Liver (tissue), 8 donors: ENCODE measurements at regions not wholly inside any gene's neighbourhood (a gene's known extent, or its start where the extent isn't known, plus 50 kb on each side); places are given as distances from the start of the nearest gene placed in this dataset.
A peak's percentile ranks its signal among the peaks of the same experiment; 100 is the strongest.

Experiments
- DNase-seq: peaks from one replicate; pipeline ENCODE4 v3.0.0-alpha.2; 2017; ENCODE audit warnings: low spot score
- H3K27ac ChIP-seq, 2 donors: one replicate each; pipeline ENCODE4 v1.7.0; 2013; ENCODE audit warnings: inconsistent platforms in 2 of 2, low read length in 2 of 2, control low read depth in 1 of 2, low read depth in 1 of 2, mild to moderate bottlenecking in 1 of 2
- H3K27me3 ChIP-seq, 4 donors: one replicate each; pipeline versions ENCODE4 v1.6.1 to v1.7.0; 2013; ENCODE audit warnings: low read length in 3 of 4, inconsistent platforms in 1 of 4, mild to moderate bottlenecking in 1 of 4, moderate library complexity in 1 of 4; ENCODE audit not compliant: control insufficient read depth in 4 of 4, insufficient read depth in 4 of 4
- H3K36me3 ChIP-seq, 4 donors: one replicate each; pipeline versions ENCODE4 v1.6.1 to v1.7.0; 2013; ENCODE audit warnings: low read length in 3 of 4, mild to moderate bottlenecking in 3 of 4, low read depth in 1 of 4, moderate library complexity in 1 of 4; ENCODE audit not compliant: control insufficient read depth in 4 of 4, insufficient read depth in 3 of 4
- H3K4me1 ChIP-seq, 4 donors: one replicate each; pipeline versions ENCODE4 v1.6.1 to v1.7.0; 2013; ENCODE audit warnings: low read length in 3 of 4, mild to moderate bottlenecking in 3 of 4, moderate library complexity in 1 of 4; ENCODE audit not compliant: control insufficient read depth in 4 of 4, insufficient read depth in 4 of 4
- H3K4me3 ChIP-seq, 3 donors: one replicate each; pipeline versions ENCODE4 v1.6.1 to v1.7.0; 2013; ENCODE audit warnings: low read length in 3 of 3, control low read depth in 1 of 3, low read depth in 1 of 3, mild to moderate bottlenecking in 1 of 3
- H3K9ac ChIP-seq, 2 donors: one replicate each; pipeline ENCODE4 v1.7.0; 2013; ENCODE audit warnings: low read length in 2 of 2, mild to moderate bottlenecking in 2 of 2, moderate library complexity in 2 of 2, control low read depth in 1 of 2, low read depth in 1 of 2
- H3K9me3 ChIP-seq, 4 donors: one replicate each; pipeline versions ENCODE4 v1.6.1 to v1.7.0; 2013; ENCODE audit warnings: low read length in 3 of 4; ENCODE audit not compliant: control insufficient read depth in 4 of 4
- ATF3 ChIP-seq: IDR thresholded peaks from 2 replicates; pipeline ENCODE4 v1.6.1; 2016; ENCODE audit warnings: antibody characterized with exemption
- CTCF ChIP-seq: fragments of 150-350 bp; IDR thresholded peaks from 2 replicates; pipeline ENCODE4 v1.5.1; 2017; ENCODE audit warnings: improper control_type of control experiment, low read depth, low read length; ENCODE audit not compliant: missing input control
- EGR1 ChIP-seq, 2 donors: IDR thresholded peaks; 2 replicates each; pipeline ENCODE4 v1.6.1; 2016 to 2018; ENCODE audit warnings: antibody characterized with exemption in 2 of 2, low read depth in 2 of 2
- FOXA2 ChIP-seq: IDR thresholded peaks from 2 replicates; pipeline ENCODE4 v1.6.1; 2016; ENCODE audit warnings: antibody characterized with exemption
- GABPA ChIP-seq, 2 donors: IDR thresholded peaks in 1 of 2; conservative IDR thresholded peaks in 1 of 2; 2 replicates each; pipeline ENCODE4 v1.6.1; 2016; ENCODE audit warnings: antibody characterized with exemption in 2 of 2, mild to moderate bottlenecking in 1 of 2, moderate library complexity in 1 of 2
- HNF4A ChIP-seq, 2 donors: conservative IDR thresholded peaks; 2 replicates each; pipeline ENCODE4 v1.6.1; 2016; ENCODE audit warnings: antibody characterized with exemption in 2 of 2, mild to moderate bottlenecking in 2 of 2
- HNF4G ChIP-seq: IDR thresholded peaks from 2 replicates; pipeline ENCODE4 v1.6.1; 2016; ENCODE audit warnings: antibody characterized with exemption
- JUND ChIP-seq, 2 donors: IDR thresholded peaks; 2 replicates each; pipeline ENCODE4 v1.6.1; 2016; ENCODE audit warnings: antibody characterized with exemption in 2 of 2
- MAX ChIP-seq: IDR thresholded peaks from 2 replicates; pipeline ENCODE4 v1.6.1; 2016; ENCODE audit warnings: antibody characterized with exemption
- REST ChIP-seq: IDR thresholded peaks from 2 replicates; pipeline ENCODE4 v1.6.1; 2016; ENCODE audit warnings: antibody characterized with exemption, mild to moderate bottlenecking
- RXRA ChIP-seq, 2 donors: IDR thresholded peaks; 2 replicates each; pipeline ENCODE4 v1.6.1; 2017 to 2018; ENCODE audit warnings: antibody characterized with exemption in 2 of 2, mild to moderate bottlenecking in 1 of 2
- SP1 ChIP-seq: IDR thresholded peaks from 2 replicates; pipeline ENCODE4 v1.6.1; 2018; ENCODE audit warnings: antibody characterized with exemption, mild to moderate bottlenecking
- TAF1 ChIP-seq: conservative IDR thresholded peaks from 2 replicates; pipeline ENCODE4 v1.6.1; 2016; ENCODE audit warnings: antibody characterized with exemption, mild to moderate bottlenecking
- YY1 ChIP-seq: IDR thresholded peaks from 2 replicates; pipeline ENCODE4 v1.6.1; 2016; ENCODE audit warnings: antibody characterized with exemption, mild to moderate bottlenecking
- WGBS: extraction: QIAGEN DNeasy Blood & Tissue Kit; methylation state at CpG from one replicate; pipeline ENCODE4 v1.1.7; 2013; 5-methylcytosine and 5-hydroxymethylcytosine counted together
- donor health status: healthy.
- donor health status: healthy.
- donor health status: healthy.
- donor health status: healthy.
- donor health status: healthy.

- DNase-seq = no peak
- H3K9ac ChIP-seq = peak overlapping the region; percentile 55 to 61
- no peaks in the 10 kb centered on the region for H3K27me3 ChIP-seq
- WGBS = 43% methylated on average over 109 of the region's 109 CpGs
- peak overlapping the region; percentile 89 for H3K27ac ChIP-seq
- no peak for TF ChIP-seq HNF4G
- no peak for TF ChIP-seq EGR1 (IDR thresholded peaks at IDR 0.05; ENCODE audit: low read depth in 2 of 2)
- TF ChIP-seq TAF1 = no peak
- TF ChIP-seq MAX = peak; percentile 25
- H3K4me1 ChIP-seq = peaks cover 5 to 80% (median 55%) of the 10 kb centered on the region in 4 donors
- H3K4me3 ChIP-seq = peak overlapping the region; percentile 13 to 66 (median 24)
- H3K9me3 ChIP-seq = no peaks in the 10 kb centered on the region
- no peaks in the 10 kb centered on the region for H3K36me3 ChIP-seq
These were observed 177.0 kb downstream of the OR4M2 start for GRCh38 chr15:22257047-22258008.

- H3K4me1 ChIP-seq = peaks cover 7 to 79% (median 53%) of the 10 kb centered on the region in 4 donors
- peak overlapping the region in 1 of 2 donors; percentile 89 for H3K27ac ChIP-seq
- WGBS = 43% methylated on average over 74 of the region's 75 CpGs
- H3K9me3 ChIP-seq = no peaks in the 10 kb centered on the region
- H3K4me3 ChIP-seq = peak overlapping the region in 1 of 3 donors; percentile 66
- TF ChIP-seq YY1 = no peak
- no peak for TF ChIP-seq MAX
- TF ChIP-seq ATF3 = no peak
- TF ChIP-seq JUND (IDR thresholded peaks at IDR 0.05) = no peak
- H3K27me3 ChIP-seq = no peaks in the 10 kb centered on the region
- DNase-seq = no peak
- H3K36me3 ChIP-seq = no peaks in the 10 kb centered on the region
- H3K9ac ChIP-seq = no peak overlapping the region
These were observed 177.7 kb downstream of the OR4M2 start for GRCh38 chr15:22258009-22258397.

- Histone ChIP-seq H3K36me3 (no peaks in the 10 kb centered on the region), H3K9ac (no peak overlapping the region), H3K4me1 (peaks cover 7 to 79% (median 54%) of the 10 kb centered on the region in 4 donors), H3K27me3 (no peaks in the 10 kb centered on the region), H3K4me3 (peak overlapping the region in 1 of 3 donors; percentile 66), H3K9me3 (no peaks in the 10 kb centered on the region), H3K27ac (peak overlapping the region in 1 of 2 donors; percentile 68)
- TF ChIP-seq CTCF (no peak), ATF3 (no peak), FOXA2 (no peak), GABPA (IDR thresholded peaks at IDR 0.05 in 1 of 2, conservative IDR thresholded peaks at IDR 0.05 in 1 of 2) (no peak), YY1 (no peak), HNF4A (conservative IDR thresholded peaks at IDR 0.05) (no peak), SP1 (no peak), REST (no peak), MAX (no peak), RXRA (IDR thresholded peaks at IDR 0.05) (no peak), JUND (IDR thresholded peaks at IDR 0.05) (no peak)
- no peak for DNase-seq
- 54% methylated on average over 59 of the region's 59 CpGs for WGBS
These were observed 178.2 kb downstream of the OR4M2 start for GRCh38 chr15:22258398-22259150.
